OCI-LY1 (cell line): ENCODE measurements at regions not wholly inside any gene's neighbourhood (a gene's known extent, or its start where the extent isn't known, plus 50 kb on each side); places are given as distances from the start of the nearest gene placed in this dataset.

ENCODE experiments used
- EZH2 ChIP-seq: fragments of 200-600 bp; sonication (generic), shearing (Covaris generic); IDR thresholded peaks from 2 replicates; pipeline ENCODE4 v1.8.0; 2017; ENCODE audit warnings: borderline replicate concordance, mixed run types, mild to moderate bottlenecking, antibody characterized with exemption, low read length, moderate library complexity, mixed read lengths
- TF ChIP-seq, protein P1 (sequence below): fragments of 200-600 bp; sonication (generic), shearing (Covaris generic); IDR thresholded peaks from 2 replicates; pipeline ENCODE4 v1.5.1; 2017; ENCODE audit warnings: mild to moderate bottlenecking, antibody characterized with exemption, low read length, moderate library complexity, mixed read lengths

DNA sequence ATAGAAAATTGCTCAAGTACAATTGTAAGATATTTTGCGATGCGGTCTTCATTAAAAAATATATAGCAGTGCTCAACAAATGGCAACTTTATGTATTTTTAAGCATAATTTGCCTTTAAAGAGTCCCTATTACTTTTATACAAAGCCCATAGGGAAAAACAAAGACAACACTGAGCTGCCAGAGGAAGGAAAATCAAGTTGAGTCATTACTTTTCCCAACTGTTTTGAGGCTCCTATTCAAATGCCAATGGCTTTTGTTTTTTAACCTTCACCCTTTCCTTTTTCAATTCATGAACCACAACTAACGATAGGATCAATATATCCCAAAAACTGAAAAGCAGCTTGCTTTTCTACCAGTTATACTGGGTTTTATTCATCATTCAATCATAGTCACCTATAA, 157.6 kb upstream of the PLEKHA5 start:
- TF ChIP-seq, protein P1, sequence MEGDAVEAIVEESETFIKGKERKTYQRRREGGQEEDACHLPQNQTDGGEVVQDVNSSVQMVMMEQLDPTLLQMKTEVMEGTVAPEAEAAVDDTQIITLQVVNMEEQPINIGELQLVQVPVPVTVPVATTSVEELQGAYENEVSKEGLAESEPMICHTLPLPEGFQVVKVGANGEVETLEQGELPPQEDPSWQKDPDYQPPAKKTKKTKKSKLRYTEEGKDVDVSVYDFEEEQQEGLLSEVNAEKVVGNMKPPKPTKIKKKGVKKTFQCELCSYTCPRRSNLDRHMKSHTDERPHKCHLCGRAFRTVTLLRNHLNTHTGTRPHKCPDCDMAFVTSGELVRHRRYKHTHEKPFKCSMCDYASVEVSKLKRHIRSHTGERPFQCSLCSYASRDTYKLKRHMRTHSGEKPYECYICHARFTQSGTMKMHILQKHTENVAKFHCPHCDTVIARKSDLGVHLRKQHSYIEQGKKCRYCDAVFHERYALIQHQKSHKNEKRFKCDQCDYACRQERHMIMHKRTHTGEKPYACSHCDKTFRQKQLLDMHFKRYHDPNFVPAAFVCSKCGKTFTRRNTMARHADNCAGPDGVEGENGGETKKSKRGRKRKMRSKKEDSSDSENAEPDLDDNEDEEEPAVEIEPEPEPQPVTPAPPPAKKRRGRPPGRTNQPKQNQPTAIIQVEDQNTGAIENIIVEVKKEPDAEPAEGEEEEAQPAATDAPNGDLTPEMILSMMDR, result no peak
- no peak for TF ChIP-seq EZH2
